ENCODE measurements at regions not wholly inside any gene's neighbourhood (a gene's known extent, or its start where the extent isn't known, plus 50 kb on each side); places are given as distances from the start of the nearest gene placed in this dataset.

DNA sequence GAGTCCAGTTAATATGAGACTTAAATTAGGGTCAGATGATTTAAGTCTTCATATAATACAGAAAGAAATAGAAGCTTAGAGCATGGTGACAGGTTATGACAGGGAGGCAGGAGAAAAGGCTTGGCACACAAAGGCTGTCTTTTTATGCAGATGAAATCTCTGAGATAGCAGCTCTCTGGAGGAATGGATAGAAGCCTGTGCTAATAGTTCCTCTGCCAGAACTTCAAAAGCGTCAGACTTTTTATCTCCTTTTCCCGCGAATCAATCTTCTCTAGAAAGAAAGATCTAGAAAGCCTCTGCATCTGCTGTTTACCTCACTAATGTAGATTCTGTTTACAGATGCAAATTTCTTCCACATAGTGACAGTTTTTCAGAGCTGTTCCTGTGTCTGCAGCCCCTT, 1106.2 kb downstream of the XPNPEP1 start:
- 61 to 82% (median 72%) methylated on average over 3 of the region's 3 CpGs for WGBS, 5 donors
- Histone ChIP-seq H3K4me3 (no peak overlapping the region), H3K36me3 (no peaks in the 10 kb centered on the region), H3K9me3 (peaks cover 0 to 3% (median 0%) of the 10 kb centered on the region in 8 donors), H3K27ac (no peak overlapping the region), H3K27me3 (replicated peaks in 1 of 7) (no peaks in the 10 kb centered on the region), H3K4me1 (no peaks in the 10 kb centered on the region)
- no peak for DNase-seq
- intact Hi-C loops (cut with DNase I; ENCODE audit: low total_unique reads), result no loop called here
- no peak for TF ChIP-seq POLR2AphosphoS5 (IDR thresholded peaks at IDR 0.05)
- no peak for TF ChIP-seq CTCF (IDR thresholded peaks at IDR 0.05 in 8 of 11, conservative IDR thresholded peaks at IDR 0.05 in 3 of 11)
- no peak for TF ChIP-seq POLR2A (IDR thresholded peaks at IDR 0.05)

DNA sequence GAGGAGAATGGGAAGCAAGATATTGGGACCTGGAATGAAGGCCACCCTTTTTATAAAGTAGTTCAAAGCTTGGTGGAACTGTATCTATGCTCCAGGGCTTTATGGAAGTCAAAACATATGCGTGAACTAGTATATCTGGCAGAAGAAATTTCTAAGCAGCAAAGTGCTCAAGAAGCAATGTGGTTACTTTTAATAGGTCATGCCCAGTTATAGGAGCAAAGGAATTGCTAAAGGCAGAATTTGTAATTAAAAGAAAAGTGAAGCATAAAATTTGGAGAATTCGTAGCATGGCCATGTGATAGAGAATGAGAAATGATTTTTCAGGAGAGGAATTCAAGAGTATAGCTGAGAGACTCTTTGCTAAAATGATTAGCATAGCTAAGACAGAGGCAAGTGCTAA, 1110.4 kb downstream of the XPNPEP1 start:
- H3K4me3 ChIP-seq, result no peak overlapping the region
- H3K9me3 ChIP-seq, result peaks cover 0 to 3% (median 0%) of the 10 kb centered on the region in 8 donors
- no peaks in the 10 kb centered on the region for H3K27me3 ChIP-seq (replicated peaks in 1 of 7)
- intact Hi-C loops (cut with DNase I; ENCODE audit: low total_unique reads), result no loop called here
- H3K36me3 ChIP-seq, result no peaks in the 10 kb centered on the region
- H3K27ac ChIP-seq, result no peak overlapping the region
- H3K4me1 ChIP-seq, result no peaks in the 10 kb centered on the region
- 61 to 92% (median 87%) methylated on average over 2 of the region's 2 CpGs for WGBS, 5 donors
- DNase-seq, result no peak
- TF ChIP-seq POLR2A (IDR thresholded peaks at IDR 0.05) (no peak), CTCF (IDR thresholded peaks at IDR 0.05 in 8 of 11, conservative IDR thresholded peaks at IDR 0.05 in 3 of 11) (no peak), POLR2AphosphoS5 (IDR thresholded peaks at IDR 0.05) (no peak)

DNA sequence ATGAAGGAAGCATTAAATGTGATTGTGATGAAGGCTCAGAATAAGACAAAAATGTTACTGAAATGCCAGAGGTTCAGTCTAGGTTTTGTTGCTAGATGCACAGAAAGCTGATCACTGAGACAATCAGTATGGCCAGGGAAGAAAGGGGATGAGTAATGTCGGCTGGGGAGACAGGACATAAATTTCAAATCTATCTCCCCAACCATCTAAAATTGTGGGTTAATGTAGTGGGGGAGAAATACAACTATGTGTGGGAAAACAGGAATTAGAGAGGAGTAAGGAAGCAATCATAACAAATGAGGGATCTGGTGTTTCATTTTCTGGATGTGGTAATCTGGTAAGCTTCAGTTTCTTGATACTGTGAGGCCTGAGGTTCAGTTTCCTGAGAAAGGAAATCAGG, 1111.0 kb downstream of the XPNPEP1 start:
- no peak for DNase-seq
- Histone ChIP-seq H3K36me3 (no peaks in the 10 kb centered on the region), H3K27ac (no peak overlapping the region), H3K27me3 (replicated peaks in 1 of 7) (no peaks in the 10 kb centered on the region), H3K4me3 (no peak overlapping the region), H3K9me3 (peaks cover 0 to 3% (median 0%) of the 10 kb centered on the region in 8 donors), H3K4me1 (no peaks in the 10 kb centered on the region)
- TF ChIP-seq CTCF (IDR thresholded peaks at IDR 0.05 in 8 of 11, conservative IDR thresholded peaks at IDR 0.05 in 3 of 11), result no peak
- TF ChIP-seq POLR2A (IDR thresholded peaks at IDR 0.05), result no peak
- no peak for TF ChIP-seq POLR2AphosphoS5 (IDR thresholded peaks at IDR 0.05)
- intact Hi-C loops (cut with DNase I; ENCODE audit: low total_unique reads), result no loop called here
- 50 to 63% (median 55%) methylated on average over 1 of the region's 1 CpG for WGBS, 5 donors

DNA sequence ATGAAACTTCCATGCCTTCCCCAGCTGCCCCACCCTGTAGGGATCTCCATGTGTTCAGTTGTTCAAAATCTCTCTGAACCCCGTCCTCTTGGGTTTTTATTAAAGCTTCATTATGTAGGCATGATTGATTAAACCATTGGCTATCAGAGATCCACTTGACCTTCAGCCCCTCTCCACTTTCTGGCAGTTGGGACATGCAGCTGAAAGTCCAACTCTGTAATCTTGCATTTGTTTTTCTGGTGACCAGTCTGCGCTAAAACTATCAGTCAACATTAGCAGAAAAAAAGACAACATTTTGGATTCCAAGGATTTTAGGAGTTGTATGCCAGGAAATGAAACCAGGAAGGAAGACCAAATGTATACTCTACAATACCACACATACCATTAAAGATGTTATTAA, 1115.1 kb downstream of the XPNPEP1 start:
- Histone ChIP-seq H3K9me3 (no peaks in the 10 kb centered on the region), H3K36me3 (no peaks in the 10 kb centered on the region), H3K4me3 (no peak overlapping the region), H3K27me3 (replicated peaks in 1 of 7) (no peaks in the 10 kb centered on the region), H3K4me1 (no peaks in the 10 kb centered on the region), H3K27ac (no peak overlapping the region)
- WGBS, 5 donors, result 53 to 69% (median 61%) methylated on average over 2 of the region's 2 CpGs
- intact Hi-C loops (cut with DNase I; ENCODE audit: low total_unique reads), result no loop called here
- no peak for DNase-seq
- no peak for TF ChIP-seq CTCF (IDR thresholded peaks at IDR 0.05 in 8 of 11, conservative IDR thresholded peaks at IDR 0.05 in 3 of 11)
- TF ChIP-seq POLR2AphosphoS5 (IDR thresholded peaks at IDR 0.05), result no peak
- TF ChIP-seq POLR2A (IDR thresholded peaks at IDR 0.05), result no peak

Measured in spleen (tissue), 11 donors.